ENCODE measurements at regions not wholly inside any gene's neighbourhood (a gene's known extent, or its start where the extent isn't known, plus 50 kb on each side); places are given as distances from the start of the nearest gene placed in this dataset.

- no peak for DNase-seq (ENCODE audit: low read depth in 6 of 9, low spot score in 9 of 9)
Measured at GRCh38 chr20:63112491-63113219, 103.3 kb downstream of the YTHDF1 start.

GRCh38 chr20:63108247-63108646, 101.5 kb upstream of the BHLHE23 start:
- Histone ChIP-seq H3K27ac (ENCODE audit: low read depth in 1 of 2, low read length in 1 of 2) (no peak overlapping the region), H3K36me3 (ENCODE audit: control insufficient read depth in 2 of 2, insufficient read depth in 2 of 2, low read length in 1 of 2) (no peaks in the 10 kb centered on the region), H3K9me3 (ENCODE audit: control insufficient read depth in 2 of 2, insufficient read depth in 1 of 2, low read length in 1 of 2) (peaks cover 0 to 15% of the 10 kb centered on the region in 2 donors), H3K4me1 (ENCODE audit: control insufficient read depth in 2 of 2, insufficient read depth in 2 of 2, low read length in 2 of 2) (no peaks in the 10 kb centered on the region), H3K27me3 (ENCODE audit: control insufficient read depth in 2 of 2, insufficient read depth in 1 of 2, low read length in 1 of 2) (peaks cover 2 to 13% of the 10 kb centered on the region in 2 donors), H3K4me3 (ENCODE audit: low read length in 2 of 2) (no peak overlapping the region)
- WGBS = 92% methylated on average over 9 of the region's 9 CpGs
- no peak for DNase-seq (ENCODE audit: low read depth in 6 of 9, low spot score in 9 of 9)

More at GRCh38 chr20:63112491-63113219, 103.3 kb downstream of the YTHDF1 start:
- Histone ChIP-seq H3K9me3 (ENCODE audit: control insufficient read depth in 2 of 2, insufficient read depth in 1 of 2, low read length in 1 of 2) (peaks cover 0 to 8% of the 10 kb centered on the region in 2 donors), H3K4me1 (ENCODE audit: control insufficient read depth in 2 of 2, insufficient read depth in 2 of 2, low read length in 2 of 2) (no peaks in the 10 kb centered on the region), H3K27ac (ENCODE audit: low read depth in 1 of 2, low read length in 1 of 2) (no peak overlapping the region), H3K36me3 (ENCODE audit: control insufficient read depth in 2 of 2, insufficient read depth in 2 of 2, low read length in 1 of 2) (no peaks in the 10 kb centered on the region), H3K4me3 (ENCODE audit: low read length in 2 of 2) (no peak overlapping the region), H3K27me3 (ENCODE audit: control insufficient read depth in 2 of 2, insufficient read depth in 1 of 2, low read length in 1 of 2) (peaks cover 0 to 26% of the 10 kb centered on the region in 2 donors)
- WGBS = 83% methylated on average over 10 of the region's 10 CpGs

- Histone ChIP-seq H3K9me3 (ENCODE audit: control insufficient read depth in 2 of 2, insufficient read depth in 1 of 2, low read length in 1 of 2) (peaks cover 0 to 15% of the 10 kb centered on the region in 2 donors), H3K4me3 (ENCODE audit: low read length in 2 of 2) (no peak overlapping the region), H3K27me3 (ENCODE audit: control insufficient read depth in 2 of 2, insufficient read depth in 1 of 2, low read length in 1 of 2) (peaks cover 2 to 15% of the 10 kb centered on the region in 2 donors), H3K36me3 (ENCODE audit: control insufficient read depth in 2 of 2, insufficient read depth in 2 of 2, low read length in 1 of 2) (no peaks in the 10 kb centered on the region), H3K4me1 (ENCODE audit: control insufficient read depth in 2 of 2, insufficient read depth in 2 of 2, low read length in 2 of 2) (peaks cover 0 to 4% of the 10 kb centered on the region in 2 donors), H3K27ac (ENCODE audit: low read depth in 1 of 2, low read length in 1 of 2) (no peak overlapping the region)
- DNase-seq (ENCODE audit: low read depth in 6 of 9, low spot score in 9 of 9) = no peak
- WGBS = 79% methylated on average over 8 of the region's 8 CpGs
Measured at GRCh38 chr20:63107449-63108200, 100.9 kb upstream of the BHLHE23 start.

GRCh38 chr20:63106765-63107448, 100.1 kb upstream of the BHLHE23 start:
- H3K36me3 ChIP-seq (ENCODE audit: control insufficient read depth in 2 of 2, insufficient read depth in 2 of 2, low read length in 1 of 2) = no peaks in the 10 kb centered on the region
- 84% methylated on average over 16 of the region's 16 CpGs for WGBS
- H3K27me3 ChIP-seq (ENCODE audit: control insufficient read depth in 2 of 2, insufficient read depth in 1 of 2, low read length in 1 of 2) = peaks cover 2 to 17% of the 10 kb centered on the region in 2 donors
- no peak overlapping the region for H3K4me3 ChIP-seq (ENCODE audit: low read length in 2 of 2)
- no peak overlapping the region for H3K27ac ChIP-seq (ENCODE audit: low read depth in 1 of 2, low read length in 1 of 2)
- H3K9me3 ChIP-seq (ENCODE audit: control insufficient read depth in 2 of 2, insufficient read depth in 1 of 2, low read length in 1 of 2) = peaks cover 0 to 15% of the 10 kb centered on the region in 2 donors
- H3K4me1 ChIP-seq (ENCODE audit: control insufficient read depth in 2 of 2, insufficient read depth in 2 of 2, low read length in 2 of 2) = peaks cover 0 to 4% of the 10 kb centered on the region in 2 donors
- no peak for DNase-seq (ENCODE audit: low read depth in 6 of 9, low spot score in 9 of 9)

GRCh38 chr20:63106108-63106764, 99.5 kb upstream of the BHLHE23 start:
- Histone ChIP-seq H3K36me3 (ENCODE audit: control insufficient read depth in 2 of 2, insufficient read depth in 2 of 2, low read length in 1 of 2) (no peaks in the 10 kb centered on the region), H3K9me3 (ENCODE audit: control insufficient read depth in 2 of 2, insufficient read depth in 1 of 2, low read length in 1 of 2) (peaks cover 0 to 15% of the 10 kb centered on the region in 2 donors), H3K4me1 (ENCODE audit: control insufficient read depth in 2 of 2, insufficient read depth in 2 of 2, low read length in 2 of 2) (peaks cover 0 to 4% of the 10 kb centered on the region in 2 donors), H3K4me3 (ENCODE audit: low read length in 2 of 2) (no peak overlapping the region), H3K27me3 (ENCODE audit: control insufficient read depth in 2 of 2, insufficient read depth in 1 of 2, low read length in 1 of 2) (peaks cover 2 to 22% of the 10 kb centered on the region in 2 donors), H3K27ac (ENCODE audit: low read depth in 1 of 2, low read length in 1 of 2) (no peak overlapping the region)
- DNase-seq (ENCODE audit: low read depth in 6 of 9, low spot score in 9 of 9) = no peak
- WGBS = 85% methylated on average over 15 of the region's 15 CpGs

- 86% methylated on average over 32 of the region's 32 CpGs for WGBS
- Histone ChIP-seq H3K27ac (ENCODE audit: low read depth in 1 of 2, low read length in 1 of 2) (no peak overlapping the region), H3K9me3 (ENCODE audit: control insufficient read depth in 2 of 2, insufficient read depth in 1 of 2, low read length in 1 of 2) (peaks cover 0 to 15% of the 10 kb centered on the region in 2 donors), H3K27me3 (ENCODE audit: control insufficient read depth in 2 of 2, insufficient read depth in 1 of 2, low read length in 1 of 2) (peaks cover 2 to 30% of the 10 kb centered on the region in 2 donors), H3K4me3 (ENCODE audit: low read length in 2 of 2) (no peak overlapping the region), H3K36me3 (ENCODE audit: control insufficient read depth in 2 of 2, insufficient read depth in 2 of 2, low read length in 1 of 2) (no peaks in the 10 kb centered on the region), H3K4me1 (ENCODE audit: control insufficient read depth in 2 of 2, insufficient read depth in 2 of 2, low read length in 2 of 2) (peaks cover 0 to 4% of the 10 kb centered on the region in 2 donors)
- no peak for DNase-seq (ENCODE audit: low read depth in 6 of 9, low spot score in 9 of 9)
Measured at GRCh38 chr20:63105211-63106107, 98.7 kb upstream of the BHLHE23 start.

GRCh38 chr20:63104312-63105181, 97.8 kb upstream of the BHLHE23 start:
- no peak for DNase-seq (ENCODE audit: low read depth in 6 of 9, low spot score in 9 of 9)
- no peaks in the 10 kb centered on the region for H3K36me3 ChIP-seq (ENCODE audit: control insufficient read depth in 2 of 2, insufficient read depth in 2 of 2, low read length in 1 of 2)
- H3K27me3 ChIP-seq (ENCODE audit: control insufficient read depth in 2 of 2, insufficient read depth in 1 of 2, low read length in 1 of 2) = peaks cover 2 to 36% of the 10 kb centered on the region in 2 donors
- peaks cover 0 to 4% of the 10 kb centered on the region in 2 donors for H3K4me1 ChIP-seq (ENCODE audit: control insufficient read depth in 2 of 2, insufficient read depth in 2 of 2, low read length in 2 of 2)
- H3K27ac ChIP-seq (ENCODE audit: low read depth in 1 of 2, low read length in 1 of 2) = no peak overlapping the region
- no peak overlapping the region for H3K4me3 ChIP-seq (ENCODE audit: low read length in 2 of 2)
- WGBS = 89% methylated on average over 19 of the region's 19 CpGs
- H3K9me3 ChIP-seq (ENCODE audit: control insufficient read depth in 2 of 2, insufficient read depth in 1 of 2, low read length in 1 of 2) = peaks cover 0 to 15% of the 10 kb centered on the region in 2 donors

Measured in thymus (tissue), 11 donors.